Activated CD8-positive, alpha-beta memory T cell treated with anti-CD3 and anti-CD28 coated beads for 1 hour (primary cell): ENCODE measurements at regions not wholly inside any gene's neighbourhood (a gene's known extent, or its start where the extent isn't known, plus 50 kb on each side); places are given as distances from the start of the nearest gene placed in this dataset.
"Not testable (repeated sequence)": the region's sequence is repeated elsewhere in the genome, so short reads cannot be mapped to it uniquely, and the experiment has no call there.

Source experiments
- DNase-seq, 2 donors: peaks; one replicate each; pipeline ENCODE4 v3.0.0-alpha.2; 2020; ENCODE audit warnings: low read depth in 1 of 2; ENCODE audit errors: extremely low read depth in 1 of 2

DNA sequence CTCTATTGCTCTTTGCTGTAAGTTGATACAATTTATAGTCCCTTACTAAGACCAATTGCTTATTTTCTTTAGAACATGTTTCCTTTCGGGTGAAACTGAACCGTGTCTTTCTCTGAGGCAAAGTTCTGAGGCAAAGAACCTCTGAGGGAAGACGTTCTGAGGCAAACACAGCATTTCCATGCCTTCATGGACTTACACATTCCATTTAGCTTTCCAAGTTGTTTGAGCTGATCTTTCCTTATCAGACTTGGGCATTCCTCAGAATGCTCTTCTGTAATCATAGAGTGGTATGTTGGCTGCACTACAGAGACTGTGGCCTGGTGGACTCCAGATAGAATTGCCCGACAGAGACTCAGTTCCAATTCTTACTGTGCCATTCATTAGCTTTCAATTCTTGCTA is 579.1 kb downstream of the KCTD12 start:
- DNase-seq = no peak

- no peak for DNase-seq
Measured at GRCh38 chr13:76300688-76301087, 585.5 kb downstream of the KCTD12 start.

DNA sequence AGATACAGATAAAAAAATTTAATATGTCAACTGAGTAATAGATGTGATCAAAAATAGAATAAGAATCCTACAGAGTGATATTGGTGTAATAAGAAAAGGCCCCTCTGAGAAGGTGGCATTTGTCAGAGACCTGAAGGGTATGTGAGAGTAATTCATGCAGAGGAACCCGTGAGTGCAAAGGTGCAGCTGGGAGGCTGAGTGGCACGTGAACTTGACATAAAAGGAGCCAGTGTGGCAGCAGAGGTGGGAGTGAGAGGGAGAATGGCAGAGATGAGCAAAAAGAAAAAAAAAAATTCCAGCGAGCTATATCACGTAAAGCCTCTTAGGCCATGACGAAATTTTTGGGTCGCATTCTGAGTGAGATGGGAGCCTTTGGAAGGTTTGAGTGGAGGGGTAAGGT is 588.9 kb downstream of the KCTD12 start:
- no peak for DNase-seq

GRCh38 chr13:76296751-76297150 is 589.5 kb downstream of the KCTD12 start:
- no peak for DNase-seq

GRCh38 chr13:76295020-76295419 is 591.2 kb downstream of the KCTD12 start:
- DNase-seq = not testable (repeated sequence)

DNA sequence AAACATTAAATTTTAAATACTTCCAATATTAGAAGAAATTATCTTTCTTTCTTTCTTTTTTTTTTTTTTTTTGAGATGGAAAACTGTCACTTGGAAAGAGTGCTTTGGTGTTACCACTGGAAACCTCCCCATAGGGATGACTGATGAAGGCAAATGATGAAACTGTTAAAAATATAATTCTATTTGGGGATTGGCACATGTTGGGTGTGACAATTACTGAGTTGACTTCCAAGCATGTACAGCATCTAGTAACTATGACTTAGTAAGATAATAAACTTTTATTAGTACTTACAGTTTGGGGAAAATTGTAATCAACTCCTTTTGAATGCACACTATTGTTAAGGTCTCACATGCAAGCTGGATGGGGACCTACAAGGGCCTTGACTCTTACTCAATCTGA is 592.5 kb downstream of the KCTD12 start:
- no peak for DNase-seq

- no peak for DNase-seq
Measured at GRCh38 chr13:76293346-76293745, 592.9 kb downstream of the KCTD12 start.

GRCh38 chr13:76292726-76293125 is 593.5 kb downstream of the KCTD12 start:
- DNase-seq = no peak

DNA sequence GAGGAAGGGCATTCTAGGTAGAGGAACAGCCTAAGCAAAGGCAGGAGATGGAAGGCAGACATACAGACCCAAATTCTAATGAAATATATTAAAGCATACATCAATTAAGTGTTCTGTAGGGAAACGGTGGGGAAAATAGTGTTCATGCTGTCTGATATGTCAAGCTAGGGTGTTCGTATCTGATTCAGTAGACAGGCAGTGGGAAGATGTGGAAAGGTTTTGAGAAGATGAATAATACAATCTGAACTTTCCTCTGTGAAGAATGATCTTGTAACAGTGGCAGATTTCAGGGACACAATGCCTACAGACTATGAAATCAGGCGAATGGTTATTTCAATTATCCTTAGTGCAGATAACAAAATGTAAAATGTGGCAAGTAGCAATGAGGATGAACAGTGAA is 594.2 kb downstream of the KCTD12 start:
- no peak for DNase-seq

DNA sequence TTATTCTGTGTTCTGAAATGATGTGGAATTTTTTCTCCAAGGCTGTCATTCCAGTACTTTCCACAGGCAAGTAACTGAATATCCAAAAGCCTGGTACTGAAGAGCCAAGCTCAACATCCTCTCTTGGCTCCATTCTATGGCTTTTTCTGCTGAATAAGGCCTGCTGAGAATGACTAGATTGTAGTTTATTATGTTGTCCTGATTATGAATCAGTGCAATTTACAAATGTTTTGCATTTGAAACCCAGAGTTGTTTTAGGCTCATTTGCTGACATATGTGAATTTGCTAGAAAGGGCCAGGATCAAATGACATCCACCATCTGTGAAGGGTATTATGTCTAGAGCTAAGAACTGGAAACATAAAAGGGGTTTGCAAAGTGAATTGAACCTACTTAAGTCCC is 596.6 kb downstream of the KCTD12 start:
- no peak for DNase-seq

- DNase-seq = no peak
Measured at GRCh38 chr13:76286178-76286577, 600.0 kb downstream of the KCTD12 start.

- DNase-seq = no peak
Measured at GRCh38 chr13:76285463-76285862, 600.7 kb downstream of the KCTD12 start.

GRCh38 chr13:76279766-76280165 is 606.4 kb downstream of the KCTD12 start:
- DNase-seq = not testable (repeated sequence)

- DNase-seq = no peak
Measured at GRCh38 chr13:76271728-76272232, 614.4 kb downstream of the KCTD12 start.

GRCh38 chr13:76268307-76268706 is 617.9 kb downstream of the KCTD12 start:
- DNase-seq = not testable (repeated sequence)

- DNase-seq = no peak
Measured at GRCh38 chr13:76267216-76267615, 619.0 kb downstream of the KCTD12 start.

GRCh38 chr13:76266561-76266960 is 619.6 kb downstream of the KCTD12 start:
- no peak for DNase-seq

DNA sequence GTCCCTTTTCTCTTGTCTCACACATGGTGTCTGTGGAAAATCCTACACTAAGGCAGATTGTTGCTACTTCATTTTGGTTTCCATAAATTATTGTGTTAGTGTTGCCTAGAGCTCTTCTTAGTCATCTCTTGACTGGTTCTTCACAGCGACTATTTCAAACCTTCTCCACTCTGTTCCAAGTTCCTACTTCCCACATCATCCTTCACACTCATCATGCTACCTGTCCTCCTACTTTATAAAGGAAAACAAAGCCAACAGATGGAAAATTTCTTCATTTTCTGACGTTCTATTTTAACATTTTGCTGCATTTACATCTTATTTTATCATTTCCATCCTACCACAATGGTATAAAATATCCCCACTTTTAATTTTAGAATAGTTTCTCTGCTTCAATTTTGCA is 614.1 kb downstream of the LMO7 start:
- no peak for DNase-seq

DNA sequence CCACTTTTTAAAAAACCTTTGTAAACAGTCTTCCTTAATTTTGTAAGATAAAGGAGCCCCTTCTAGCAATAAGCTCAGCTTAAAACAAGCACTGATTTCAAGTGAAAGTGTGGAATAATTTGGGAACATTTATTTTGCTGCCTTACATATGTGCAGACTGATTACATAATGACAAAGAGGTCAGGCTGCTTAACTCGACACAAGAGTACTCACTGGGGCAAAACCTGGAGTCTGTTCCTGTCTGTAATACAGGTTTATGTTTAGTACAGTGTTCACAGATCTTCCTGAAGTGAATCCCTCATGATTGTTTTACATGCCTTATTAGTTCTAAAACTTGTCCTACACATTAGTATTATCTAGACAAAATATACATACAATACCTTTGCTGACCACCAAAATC is 609.8 kb downstream of the LMO7 start:
- no peak for DNase-seq

- no peak for DNase-seq
Measured at GRCh38 chr13:76245211-76245610, 609.1 kb downstream of the LMO7 start.

- DNase-seq = not testable (repeated sequence)
Measured at GRCh38 chr13:76243120-76243519, 607.0 kb downstream of the LMO7 start.

DNA sequence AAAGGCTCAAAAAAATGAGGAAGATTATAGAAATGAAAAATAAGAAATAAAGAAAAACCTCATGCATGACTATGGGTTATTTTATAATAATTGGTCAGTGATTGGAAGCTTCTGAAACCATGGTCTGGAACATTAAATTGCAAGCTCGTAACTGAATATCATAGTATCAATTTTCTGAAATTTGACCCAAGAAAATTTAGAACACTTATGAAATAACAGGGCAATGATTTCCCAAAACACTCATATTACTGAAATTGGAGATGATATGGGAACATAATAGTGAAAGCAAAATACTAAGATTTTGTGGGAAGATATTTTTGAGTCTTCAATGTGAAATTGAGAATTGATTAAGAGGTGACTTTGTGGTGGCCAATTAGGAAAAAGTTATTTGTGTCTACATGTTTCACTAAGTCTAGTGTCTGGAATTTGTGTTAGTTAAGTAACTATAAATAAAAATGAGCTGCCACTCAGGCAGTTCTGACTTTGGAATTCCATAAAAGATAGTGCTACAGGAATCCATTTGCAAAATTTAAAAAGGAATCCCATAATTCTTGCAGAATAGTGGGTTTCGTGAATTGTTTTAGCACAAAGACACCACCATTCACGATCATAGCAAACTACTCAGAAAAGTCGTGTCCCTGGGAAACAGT is 603.0 kb downstream of the LMO7 start:
- no peak for DNase-seq

DNA sequence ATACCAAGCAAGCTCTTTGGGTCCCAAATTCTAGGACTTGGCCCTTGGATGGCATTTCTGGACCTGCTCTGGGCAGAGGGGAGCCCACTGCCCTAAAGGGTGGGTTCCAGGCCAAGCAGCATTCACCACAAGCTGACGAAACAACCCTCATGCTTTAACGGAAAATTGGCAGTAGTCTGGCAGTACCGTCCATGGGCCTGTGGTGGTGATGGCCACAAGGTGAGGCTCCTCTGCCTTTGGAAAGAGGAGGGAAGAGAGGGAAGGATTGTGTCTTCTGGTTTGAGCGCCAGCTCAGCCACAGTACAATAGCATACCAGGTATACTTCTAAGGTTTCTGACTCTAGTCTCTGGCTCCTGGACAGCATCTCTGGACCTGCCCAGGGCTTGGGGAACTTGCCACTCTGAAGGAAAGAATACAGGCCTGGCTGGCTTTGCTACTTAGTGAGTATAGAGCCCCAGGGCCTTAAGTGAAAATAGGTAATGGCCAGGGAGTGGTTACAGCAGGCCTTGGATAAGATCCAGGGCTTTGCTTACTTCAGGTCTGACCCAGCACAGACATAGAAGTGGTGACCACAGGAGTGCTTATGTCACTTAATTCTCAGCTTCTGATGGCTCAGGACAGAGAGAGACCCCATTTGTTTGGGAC is 595.5 kb downstream of the LMO7 start:
- no peak for DNase-seq
